HL-60 (cell line): ENCODE measurements at regions not wholly inside any gene's neighbourhood (a gene's known extent, or its start where the extent isn't known, plus 50 kb on each side); places are given as distances from the start of the nearest gene placed in this dataset.

Experiments used
- CTCF ChIP-seq: IDR thresholded peaks from one replicate; pipeline ENCODE4 v1.5.1; 2011; ENCODE audit warnings: low read length, control low read depth, inconsistent platforms; ENCODE audit not compliant: insufficient read depth
- POLR2AphosphoS5 ChIP-seq: IDR thresholded peaks from 2 replicates; pipeline ENCODE4 v1.6.1; 2012; ENCODE audit warnings: low read depth

GRCh38 chr7:19392246-19392645 lies 247.0 kb upstream of the FERD3L start:
- TF ChIP-seq CTCF (no peak), POLR2AphosphoS5 (no peak)
